GM21390 (cell line): ENCODE measurements at regions not wholly inside any gene's neighbourhood (a gene's known extent, or its start where the extent isn't known, plus 50 kb on each side); places are given as distances from the start of the nearest gene placed in this dataset.

Experiments
- ATAC-seq: cut with Tn5 transposase; IDR thresholded peaks from one replicate; pipeline ENCODE4 v1.9.1; 2021; ENCODE audit not compliant: unreplicated experiment

GRCh38 chr2:149827585-149828126 lies 240.1 kb upstream of the MMADHC start:
- no peak for ATAC-seq

- no peak for ATAC-seq
These were observed 239.0 kb upstream of the MMADHC start for GRCh38 chr2:149826471-149827125.

DNA sequence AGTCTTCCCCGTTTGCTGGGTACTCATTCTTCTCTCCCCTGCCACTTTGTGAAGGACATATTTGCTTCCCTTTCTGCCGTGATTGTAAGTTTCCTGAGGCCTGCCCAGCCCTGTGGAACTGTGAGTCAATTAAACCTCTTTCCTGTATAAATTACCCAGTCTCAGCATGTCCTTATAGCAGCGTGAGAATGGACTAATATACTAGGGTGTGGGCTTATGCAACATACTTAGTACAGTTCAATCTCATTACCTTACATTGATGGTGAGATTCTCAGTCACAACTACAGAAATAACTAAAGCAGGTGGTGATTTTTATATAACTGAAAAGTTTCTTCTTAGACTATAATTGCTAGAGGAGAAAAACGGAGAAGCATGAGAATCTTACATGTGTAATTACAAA lies 237.9 kb upstream of the MMADHC start:
- ATAC-seq = no peak

DNA sequence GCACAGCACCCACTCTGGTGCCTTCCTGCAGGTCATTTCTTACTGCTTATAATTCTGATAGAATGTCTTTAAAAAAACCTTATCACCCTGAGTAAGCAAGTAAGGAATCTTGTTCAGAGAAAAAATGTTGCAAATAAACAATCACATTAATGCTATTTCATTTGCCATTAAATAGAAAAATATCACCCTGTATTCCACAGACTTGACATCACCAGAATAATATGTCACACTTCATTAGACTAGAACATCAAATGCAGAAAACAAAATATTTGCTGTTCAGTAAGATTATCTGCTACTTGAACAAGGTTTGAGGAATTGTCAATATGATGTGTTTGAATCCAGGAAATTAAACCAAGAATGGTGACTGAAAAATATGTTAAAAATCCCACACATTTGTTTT lies 236.6 kb upstream of the MMADHC start:
- no peak for ATAC-seq

DNA sequence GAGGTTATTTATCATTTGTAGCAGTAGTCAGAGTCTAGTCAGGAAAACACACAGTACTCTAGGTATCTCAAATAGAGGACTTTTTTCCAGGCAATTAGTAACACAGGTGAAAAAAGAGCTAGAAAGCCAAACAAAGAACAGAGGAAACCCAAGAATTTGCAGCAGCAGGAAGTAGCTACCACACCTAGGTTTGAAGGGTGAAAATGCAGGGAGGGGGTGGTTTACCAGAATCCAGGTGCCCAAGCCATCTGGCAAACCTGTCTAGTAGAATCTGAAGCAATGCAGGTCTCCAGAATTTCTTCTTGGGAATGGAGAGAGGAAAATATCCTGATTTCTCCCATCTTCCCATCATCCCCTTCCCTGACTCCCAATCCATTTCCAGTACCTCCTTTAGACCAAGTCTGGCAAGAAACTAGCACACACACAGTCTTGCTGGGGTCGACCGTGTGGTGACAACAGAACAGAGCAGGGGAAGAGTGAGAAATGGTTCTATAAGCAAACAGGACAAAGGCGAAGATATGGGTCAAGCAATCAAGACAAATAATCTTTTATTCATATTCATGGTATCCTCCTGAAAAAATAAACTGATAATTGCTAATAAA lies 231.9 kb upstream of the MMADHC start:
- ATAC-seq = no peak

- no peak for ATAC-seq
These were observed 229.4 kb upstream of the MMADHC start for GRCh38 chr2:149816756-149817551.

DNA sequence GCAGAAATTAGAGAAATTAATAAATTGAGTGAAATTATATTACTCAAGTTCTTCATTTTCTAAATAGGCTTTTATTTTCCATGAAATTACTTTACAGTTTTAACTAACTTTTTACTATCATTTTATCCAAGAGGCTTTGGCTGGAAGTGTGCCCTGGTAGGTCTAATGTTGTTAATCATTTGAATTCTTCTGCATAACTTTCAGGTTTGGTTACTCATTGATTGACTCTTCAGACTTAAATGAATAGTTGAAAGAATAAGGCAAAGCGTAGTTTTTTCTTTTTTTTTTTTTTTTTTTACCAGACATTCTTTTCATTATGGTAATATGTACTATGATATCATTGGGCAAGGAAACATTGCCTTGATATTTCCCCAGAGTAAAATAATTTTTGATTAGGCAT lies 228.4 kb upstream of the MMADHC start:
- ATAC-seq = no peak

GRCh38 chr2:149814901-149815300 lies 227.3 kb upstream of the MMADHC start:
- ATAC-seq = no peak

DNA sequence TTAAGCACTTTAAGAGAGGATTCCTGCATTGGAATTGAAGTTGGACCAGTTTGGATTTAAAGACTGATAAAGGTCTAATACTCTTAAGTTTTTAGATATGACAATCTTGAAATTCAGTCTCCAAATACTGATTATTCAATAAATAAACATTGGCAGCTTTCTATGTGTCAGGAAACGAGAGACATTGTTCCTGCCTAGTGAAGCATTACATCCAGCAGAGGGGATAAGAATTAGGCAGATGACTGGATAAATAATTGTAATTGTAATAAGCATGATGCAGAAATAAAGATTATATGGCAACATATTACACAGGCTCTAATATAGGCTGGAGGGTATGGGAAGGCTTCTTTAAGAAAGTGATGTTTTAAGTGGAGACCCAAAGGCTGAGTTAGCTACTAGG lies 226.5 kb upstream of the MMADHC start:
- ATAC-seq = no peak

DNA sequence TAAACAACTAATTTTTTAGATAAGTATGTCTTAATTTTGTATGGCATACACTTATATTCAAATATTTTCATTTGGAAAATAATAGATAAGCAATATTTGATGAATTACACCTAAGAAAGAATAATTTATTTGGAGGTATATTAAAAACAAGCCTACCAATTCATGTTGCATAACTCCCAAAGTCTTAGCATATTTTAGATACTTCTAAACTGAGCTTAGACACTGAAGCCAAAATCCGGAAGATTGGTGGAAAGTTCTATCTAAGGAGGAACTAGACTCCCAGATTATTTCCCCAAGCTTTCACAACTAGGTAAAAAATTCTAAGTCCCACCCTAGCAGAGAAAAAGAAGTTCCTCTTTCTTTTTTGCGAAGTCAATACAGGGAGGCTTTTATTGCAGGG lies 221.0 kb upstream of the MMADHC start:
- ATAC-seq = no peak

GRCh38 chr2:149806651-149807050 lies 219.1 kb upstream of the MMADHC start:
- ATAC-seq = no peak

DNA sequence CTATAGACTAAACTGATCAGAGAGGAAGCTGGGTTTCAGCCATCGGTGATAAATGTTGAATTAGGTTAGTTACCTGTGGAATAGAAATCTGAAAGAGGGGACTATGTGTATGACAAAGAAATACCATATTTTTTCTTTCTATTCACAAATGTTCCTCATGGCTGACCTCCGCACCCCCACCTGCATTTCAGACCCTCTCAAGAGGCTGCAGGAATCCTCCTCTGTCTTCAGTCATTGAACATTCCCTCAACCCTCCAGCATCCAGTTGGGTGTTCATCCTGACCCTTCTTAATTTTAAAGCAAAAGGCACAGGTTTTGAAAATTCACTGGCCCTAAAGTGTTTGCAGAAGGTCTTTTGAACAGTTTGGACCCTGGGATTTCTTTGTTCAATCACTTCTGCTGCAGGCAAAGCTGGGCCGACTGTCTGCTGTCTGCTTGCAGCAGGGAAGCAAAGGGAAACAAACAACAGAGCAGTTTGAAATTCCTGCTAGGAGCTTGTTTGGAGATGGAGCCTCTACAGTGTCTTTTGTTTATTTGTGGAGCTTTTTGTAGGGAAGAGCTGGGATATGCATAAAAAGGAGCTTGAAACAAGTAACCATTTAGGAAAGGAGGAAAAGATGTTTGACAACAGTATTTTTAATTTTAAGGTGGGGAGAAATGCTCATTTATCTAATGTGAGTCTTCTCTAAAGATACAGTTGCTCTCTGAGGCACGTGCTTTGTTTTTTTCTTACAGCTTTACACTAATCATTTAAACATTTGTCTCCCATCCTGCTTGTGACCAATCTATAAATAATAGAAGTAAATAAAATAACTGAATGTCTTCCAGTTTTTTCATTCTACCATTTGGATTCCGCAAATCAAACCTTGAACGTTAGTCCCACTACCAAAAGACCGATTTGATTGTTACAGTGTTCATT lies 213.3 kb upstream of the MMADHC start:
- ATAC-seq = no peak

DNA sequence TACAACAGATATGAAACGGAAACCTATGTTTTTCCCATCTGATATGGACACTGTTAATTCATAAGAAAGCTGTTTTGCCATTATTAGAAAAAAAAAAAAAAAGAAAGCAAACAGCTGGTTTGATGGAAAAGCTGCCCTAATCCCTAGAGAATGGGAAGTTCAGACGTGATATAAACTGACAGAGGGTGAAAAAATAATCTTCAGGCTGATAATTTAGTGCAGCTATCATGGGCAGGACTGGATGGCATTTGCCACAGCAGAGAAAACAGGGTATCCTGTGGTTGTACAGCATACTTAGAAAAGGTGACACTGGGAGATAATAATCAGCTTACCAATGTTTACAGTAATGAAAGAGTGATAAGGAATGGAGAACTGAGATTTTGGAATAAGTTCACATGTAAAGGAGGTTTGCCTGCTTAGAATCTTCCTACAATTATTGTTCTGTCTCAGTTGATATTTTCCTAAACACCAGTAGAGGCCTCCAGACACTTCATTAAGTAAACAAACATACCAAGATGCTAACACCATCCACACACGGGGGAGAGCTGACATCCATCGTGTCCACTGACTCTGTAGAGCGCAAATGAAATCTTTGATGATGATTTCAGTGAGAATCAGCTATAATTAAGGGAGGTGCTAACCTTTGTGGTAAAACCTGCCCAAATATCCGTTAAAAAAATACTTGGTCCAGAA lies 211.6 kb upstream of the MMADHC start:
- ATAC-seq = no peak

GRCh38 chr2:149797030-149797429 lies 209.5 kb upstream of the MMADHC start:
- no peak for ATAC-seq

DNA sequence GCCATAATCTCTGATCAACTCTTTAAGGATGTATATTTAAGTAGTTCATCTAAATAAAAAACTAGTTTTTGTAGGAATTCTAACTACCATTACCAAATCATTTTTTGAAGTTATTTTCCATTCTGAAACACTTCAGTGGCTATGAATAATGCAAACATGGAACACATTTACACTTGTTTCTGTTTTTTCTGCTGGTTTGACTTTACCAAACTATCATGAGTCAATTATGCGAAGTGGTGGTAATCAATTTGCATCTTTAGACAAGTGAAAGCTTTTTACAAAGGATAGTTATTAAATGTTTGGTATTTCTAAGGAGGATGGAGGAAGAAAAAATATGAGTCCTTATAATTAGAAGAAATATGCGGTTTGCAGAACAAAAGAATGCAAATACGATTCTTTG lies 202.0 kb upstream of the MMADHC start:
- ATAC-seq = no peak

GRCh38 chr2:149787206-149787605 lies 199.6 kb upstream of the MMADHC start:
- ATAC-seq = no peak

- ATAC-seq = no peak
These were observed 195.7 kb upstream of the MMADHC start for GRCh38 chr2:149783284-149783683.

GRCh38 chr2:149782572-149782971 lies 195.0 kb upstream of the MMADHC start:
- no peak for ATAC-seq

DNA sequence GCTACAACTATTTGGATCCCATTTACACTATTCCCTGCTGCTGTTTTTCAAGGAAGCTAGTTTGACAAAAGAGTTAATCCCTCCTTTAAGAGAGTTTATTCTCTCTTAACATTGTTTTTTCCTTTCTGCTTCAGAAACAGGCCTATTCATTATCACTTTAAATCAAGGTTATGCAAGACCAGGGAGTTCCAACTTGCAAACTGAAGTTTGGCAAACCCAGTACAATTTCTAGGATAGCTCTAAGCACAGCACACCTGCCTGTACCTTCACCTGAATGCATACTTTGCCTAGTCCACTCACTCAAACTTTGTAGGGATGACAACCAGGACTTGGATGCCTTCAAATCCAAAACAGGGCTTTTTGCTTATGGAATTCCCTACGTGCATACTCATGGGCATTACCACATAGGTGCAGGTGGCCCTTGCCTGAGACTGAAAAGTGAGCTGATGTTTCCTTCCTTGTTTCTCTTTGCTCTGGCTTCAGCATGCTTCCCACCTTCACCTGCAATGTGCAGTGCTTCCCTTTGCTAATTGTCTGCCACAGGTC lies 193.8 kb upstream of the MMADHC start:
- no peak for ATAC-seq

- no peak for ATAC-seq
These were observed 185.4 kb upstream of the MMADHC start for GRCh38 chr2:149773006-149773405.
